ENCODE measurements at regions not wholly inside any gene's neighbourhood (a gene's known extent, or its start where the extent isn't known, plus 50 kb on each side); places are given as distances from the start of the nearest gene placed in this dataset.

DNA sequence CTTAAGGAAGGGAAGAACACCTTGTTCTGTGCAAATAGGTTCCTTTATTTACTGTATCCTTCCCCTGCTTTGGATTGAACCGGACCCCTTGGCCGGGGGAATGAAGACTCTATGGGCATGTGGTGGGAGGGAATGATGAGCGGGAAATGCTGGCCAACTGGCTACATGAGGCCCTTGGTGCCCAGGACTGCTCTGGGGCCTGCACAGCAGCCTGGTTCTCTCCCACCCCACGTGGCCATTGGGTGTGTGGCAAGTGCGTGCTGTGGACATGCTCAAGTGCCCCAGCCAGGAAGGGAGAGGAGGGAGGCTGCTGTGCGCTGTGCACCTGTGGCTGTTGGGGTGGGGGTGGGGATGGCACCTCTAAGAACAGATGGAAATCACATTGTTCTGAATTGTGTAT is 917.0 kb upstream of the GHITM start:
- no peaks in the 10 kb centered on the region for H3K9me3 ChIP-seq (ENCODE audit: low read length)
- no peaks in the 10 kb centered on the region for H3K36me3 ChIP-seq (ENCODE audit: low read depth, low read length)
- CTCF ChIA-PET: no interaction called here
- DNase-seq (no peak), ATAC-seq (no peak)
- H3K4me3 ChIP-seq (ENCODE audit: low read length): no peak overlapping the region
- H3K79me2 ChIP-seq (ENCODE audit: low read length): no peaks in the 10 kb centered on the region
- H3K27ac ChIP-seq (ENCODE audit: low read length): no peak overlapping the region
- H3K4me1 ChIP-seq (ENCODE audit: insufficient read depth, low read length): no peaks in the 10 kb centered on the region
- TF ChIP-seq EZH2phosphoT487 (IDR thresholded peaks at IDR 0.05; ENCODE audit: borderline replicate concordance, low read length): no peak
- TF ChIP-seq EZH2 (IDR thresholded peaks at IDR 0.05; ENCODE audit: low read length, unreplicated experiment): no peak
- TF ChIP-seq, protein P1, sequence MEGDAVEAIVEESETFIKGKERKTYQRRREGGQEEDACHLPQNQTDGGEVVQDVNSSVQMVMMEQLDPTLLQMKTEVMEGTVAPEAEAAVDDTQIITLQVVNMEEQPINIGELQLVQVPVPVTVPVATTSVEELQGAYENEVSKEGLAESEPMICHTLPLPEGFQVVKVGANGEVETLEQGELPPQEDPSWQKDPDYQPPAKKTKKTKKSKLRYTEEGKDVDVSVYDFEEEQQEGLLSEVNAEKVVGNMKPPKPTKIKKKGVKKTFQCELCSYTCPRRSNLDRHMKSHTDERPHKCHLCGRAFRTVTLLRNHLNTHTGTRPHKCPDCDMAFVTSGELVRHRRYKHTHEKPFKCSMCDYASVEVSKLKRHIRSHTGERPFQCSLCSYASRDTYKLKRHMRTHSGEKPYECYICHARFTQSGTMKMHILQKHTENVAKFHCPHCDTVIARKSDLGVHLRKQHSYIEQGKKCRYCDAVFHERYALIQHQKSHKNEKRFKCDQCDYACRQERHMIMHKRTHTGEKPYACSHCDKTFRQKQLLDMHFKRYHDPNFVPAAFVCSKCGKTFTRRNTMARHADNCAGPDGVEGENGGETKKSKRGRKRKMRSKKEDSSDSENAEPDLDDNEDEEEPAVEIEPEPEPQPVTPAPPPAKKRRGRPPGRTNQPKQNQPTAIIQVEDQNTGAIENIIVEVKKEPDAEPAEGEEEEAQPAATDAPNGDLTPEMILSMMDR (conservative IDR thresholded peaks at IDR 0.05; ENCODE audit: low read depth, low read length): no peak
- no peak overlapping the region for H3K4me2 ChIP-seq (ENCODE audit: low read length)
- BruUV-seq (replicated peaks): no TSS peak
- H2AFZ ChIP-seq (ENCODE audit: low read length): no peak overlapping the region
- H3K9me2 ChIP-seq (replicated peaks; ENCODE audit: low read length): no peaks in the 10 kb centered on the region
- H3K9ac ChIP-seq (ENCODE audit: low read length): no peak overlapping the region
- H3F3A ChIP-seq (ENCODE audit: low read length, unreplicated experiment): no peaks in the 10 kb centered on the region
- H3K27me3 ChIP-seq (ENCODE audit: low read length): no peaks in the 10 kb centered on the region
- intact Hi-C loops (cut with micrococcal nuclease): no loop called here
- no peaks in the 10 kb centered on the region for H4K20me1 ChIP-seq (ENCODE audit: low read length)
- POLR2A ChIA-PET (ENCODE audit: unreplicated experiment): no interaction called here

DNA sequence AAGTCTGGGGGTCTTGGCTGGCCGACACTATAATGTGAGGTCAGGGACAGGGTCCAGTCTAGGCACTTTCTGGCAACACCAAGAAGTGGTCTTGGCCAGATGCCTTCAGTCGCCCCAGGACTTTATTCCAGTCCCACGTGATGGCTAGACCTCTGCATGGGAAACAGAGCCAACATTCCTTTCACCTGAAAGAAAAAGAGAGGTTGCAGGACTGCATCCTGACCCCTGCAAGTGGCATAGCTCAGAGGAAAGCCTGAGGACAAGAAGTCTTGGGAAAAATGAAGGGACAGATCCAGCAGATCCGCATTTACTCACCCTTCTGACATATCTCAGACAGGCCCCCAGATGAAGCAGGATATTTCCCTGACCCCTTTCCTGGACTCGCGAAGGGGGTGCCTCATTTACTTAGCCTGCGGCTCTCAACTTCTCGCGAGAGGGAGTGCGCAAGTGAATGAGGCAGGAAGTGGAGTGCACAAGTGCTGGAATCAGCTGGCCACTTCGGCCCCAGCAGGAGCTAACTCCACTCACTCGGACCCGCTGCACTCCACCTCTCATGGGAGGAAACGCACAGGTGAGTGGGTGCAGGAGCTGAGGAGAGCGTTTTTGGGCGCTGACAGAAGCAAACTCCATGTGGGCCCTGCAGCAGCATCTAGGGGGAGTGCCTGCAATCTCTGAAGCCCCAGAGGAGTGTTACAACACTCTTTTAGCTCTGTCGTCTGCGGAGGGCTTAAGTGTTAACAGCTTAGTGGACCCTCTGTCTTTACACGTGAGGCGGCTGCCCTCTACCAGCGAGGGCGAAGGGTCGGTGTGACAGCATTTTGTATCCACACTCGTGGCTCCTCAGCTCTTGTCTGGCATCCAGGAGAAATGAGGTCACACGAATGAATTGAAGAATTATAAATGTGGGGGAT is 916.2 kb upstream of the GHITM start:
- CTCF ChIA-PET: no interaction called here
- no peaks in the 10 kb centered on the region for H3K4me1 ChIP-seq (ENCODE audit: insufficient read depth, low read length)
- no peak overlapping the region for H3K4me2 ChIP-seq (ENCODE audit: low read length)
- H3K79me2 ChIP-seq (ENCODE audit: low read length): no peaks in the 10 kb centered on the region
- no peak overlapping the region for H3K9ac ChIP-seq (ENCODE audit: low read length)
- DNase-seq: no peak
- H3K27me3 ChIP-seq (ENCODE audit: low read length): no peaks in the 10 kb centered on the region
- intact Hi-C loops (cut with micrococcal nuclease): no loop called here
- no peak overlapping the region for H3K27ac ChIP-seq (ENCODE audit: low read length)
- H3F3A ChIP-seq (ENCODE audit: low read length, unreplicated experiment): no peaks in the 10 kb centered on the region
- ATAC-seq: no peak
- H3K9me2 ChIP-seq (replicated peaks; ENCODE audit: low read length): no peaks in the 10 kb centered on the region
- no TSS peak for BruUV-seq (replicated peaks)
- TF ChIP-seq, protein P1 (conservative IDR thresholded peaks at IDR 0.05; ENCODE audit: low read depth, low read length): no peak
- TF ChIP-seq EZH2phosphoT487 (IDR thresholded peaks at IDR 0.05; ENCODE audit: borderline replicate concordance, low read length) (no peak), EZH2 (IDR thresholded peaks at IDR 0.05; ENCODE audit: low read length, unreplicated experiment) (no peak)
- H4K20me1 ChIP-seq (ENCODE audit: low read length): no peaks in the 10 kb centered on the region
- no peak overlapping the region for H3K4me3 ChIP-seq (ENCODE audit: low read length)
- H3K9me3 ChIP-seq (ENCODE audit: low read length): no peaks in the 10 kb centered on the region
- no peaks in the 10 kb centered on the region for H3K36me3 ChIP-seq (ENCODE audit: low read depth, low read length)
- no peak overlapping the region for H2AFZ ChIP-seq (ENCODE audit: low read length)
- POLR2A ChIA-PET (ENCODE audit: unreplicated experiment): no interaction called here

DNA sequence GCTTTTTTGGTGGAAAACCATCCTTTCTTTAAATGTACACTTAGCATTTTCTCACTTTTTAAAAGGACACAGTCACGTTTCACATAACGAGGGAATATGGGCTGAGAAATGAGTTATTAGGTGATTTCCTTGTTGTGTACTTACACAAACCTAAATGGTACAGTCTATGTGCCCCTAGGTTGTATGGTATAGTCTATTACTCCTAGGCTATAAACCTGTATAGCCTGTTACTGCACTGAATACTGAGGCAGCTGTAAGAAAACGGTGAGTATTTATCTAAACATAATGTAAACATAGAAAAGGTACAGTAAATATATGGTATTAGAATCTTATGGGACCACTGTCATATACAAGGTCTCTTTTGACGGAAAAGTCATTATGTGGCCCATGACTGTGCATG is 913.5 kb upstream of the GHITM start:
- TF ChIP-seq EZH2phosphoT487 (IDR thresholded peaks at IDR 0.05; ENCODE audit: borderline replicate concordance, low read length) (no peak), EZH2 (IDR thresholded peaks at IDR 0.05; ENCODE audit: low read length, unreplicated experiment) (no peak)
- TF ChIP-seq, protein P1 (conservative IDR thresholded peaks at IDR 0.05; ENCODE audit: low read depth, low read length): no peak
- ChIA-PET POLR2A (ENCODE audit: unreplicated experiment) (no interaction called here), CTCF (no interaction called here)
- Histone ChIP-seq H3K9me2 (replicated peaks; ENCODE audit: low read length) (no peaks in the 10 kb centered on the region), H3K4me3 (ENCODE audit: low read length) (no peak overlapping the region), H3F3A (ENCODE audit: low read length, unreplicated experiment) (no peaks in the 10 kb centered on the region), H3K4me1 (ENCODE audit: insufficient read depth, low read length) (no peaks in the 10 kb centered on the region), H3K9ac (ENCODE audit: low read length) (no peak overlapping the region), H3K36me3 (ENCODE audit: low read depth, low read length) (no peaks in the 10 kb centered on the region), H3K4me2 (ENCODE audit: low read length) (no peak overlapping the region), H3K27ac (ENCODE audit: low read length) (no peak overlapping the region), H3K9me3 (ENCODE audit: low read length) (no peaks in the 10 kb centered on the region), H2AFZ (ENCODE audit: low read length) (no peak overlapping the region), H3K79me2 (ENCODE audit: low read length) (no peaks in the 10 kb centered on the region), H3K27me3 (ENCODE audit: low read length) (no peaks in the 10 kb centered on the region), H4K20me1 (ENCODE audit: low read length) (no peaks in the 10 kb centered on the region)
- DNase-seq (no peak), ATAC-seq (no peak)
- intact Hi-C loops (cut with micrococcal nuclease): no loop called here
- no TSS peak for BruUV-seq (replicated peaks)

Data from PC-3 (cell line).